Lung (tissue), 11 donors: ENCODE measurements at regions not wholly inside any gene's neighbourhood (a gene's known extent, or its start where the extent isn't known, plus 50 kb on each side); places are given as distances from the start of the nearest gene placed in this dataset.
A peak's percentile ranks its signal among the peaks of the same experiment; 100 is the strongest.
"Not testable (repeated sequence)": the region's sequence is repeated elsewhere in the genome, so short reads cannot be mapped to it uniquely, and the experiment has no call there.

Source experiments
- ATAC-seq: fragments of 200-7000 bp; cut with Tn5 transposase; one replicate; pipeline ENCODE4 v1.9.1; 2020; ENCODE audit warnings: moderate number of reproducible peaks; ENCODE audit not compliant: insufficient read depth, low FRiP score
- DNase-seq, 3 donors: peaks; one replicate each; pipeline ENCODE4 v3.0.0-alpha.2; 2013 to 2017
- H3K27ac ChIP-seq, 2 donors: one replicate each; pipeline ENCODE4 v1.5.1; 2013; ENCODE audit warnings: mild to moderate bottlenecking in 2 of 2, moderate library complexity in 2 of 2, control low read depth in 1 of 2, inconsistent platforms in 1 of 2, low read depth in 1 of 2, low read length in 1 of 2
- H3K27me3 ChIP-seq, 3 donors: one replicate each; pipeline ENCODE4 v1.5.1; 2013; ENCODE audit warnings: low read length in 2 of 3; ENCODE audit not compliant: control insufficient read depth in 3 of 3, insufficient read depth in 3 of 3
- H3K36me3 ChIP-seq, 4 donors: one replicate each; pipeline ENCODE4 v1.5.1; 2013; ENCODE audit warnings: low read length in 4 of 4, mild to moderate bottlenecking in 1 of 4, moderate library complexity in 1 of 4; ENCODE audit not compliant: control insufficient read depth in 4 of 4, insufficient read depth in 4 of 4
- H3K4me1 ChIP-seq, 5 donors: one replicate each; pipeline ENCODE4 v1.5.1; 2013; ENCODE audit warnings: low read length in 5 of 5, mild to moderate bottlenecking in 2 of 5, moderate library complexity in 1 of 5; ENCODE audit not compliant: control insufficient read depth in 5 of 5, insufficient read depth in 5 of 5
- H3K4me3 ChIP-seq: one replicate; pipeline ENCODE4 v1.5.1; 2013; ENCODE audit warnings: mild to moderate bottlenecking, control low read depth, moderate library complexity
- H3K9ac ChIP-seq, 2 donors: one replicate each; pipeline ENCODE4 v1.5.1; 2013; ENCODE audit warnings: low read length in 2 of 2, control low read depth in 1 of 2; ENCODE audit not compliant: insufficient read depth in 1 of 2
- H3K9me3 ChIP-seq, 4 donors: one replicate each; pipeline ENCODE4 v1.5.1; 2013; ENCODE audit warnings: low read length in 3 of 4, mild to moderate bottlenecking in 1 of 4, moderate library complexity in 1 of 4; ENCODE audit not compliant: control insufficient read depth in 4 of 4, insufficient read depth in 3 of 4
- whole genome bisulfite sequencing, 2 donors: extraction: QIAGEN DNeasy Blood & Tissue Kit; methylation state at CpG; one replicate each; pipeline ENCODE4 v1.1.7; 2013; 5-methylcytosine and 5-hydroxymethylcytosine counted together
- TF ChIP-seq, protein P1 (sequence below): IDR thresholded peaks from 2 replicates; pipeline ENCODE4 v1.5.1; 2012; ENCODE audit warnings: mild to moderate bottlenecking; ENCODE audit errors: control extremely low read depth, extremely low read depth
- donor health status: control.
- donor health status: control.
- donor health status: Bipolar disorder and iron deficiency.
- donor health status: healthy.
- donor health status: DM: yes; HTN: yes; CAD: no.

DNA sequence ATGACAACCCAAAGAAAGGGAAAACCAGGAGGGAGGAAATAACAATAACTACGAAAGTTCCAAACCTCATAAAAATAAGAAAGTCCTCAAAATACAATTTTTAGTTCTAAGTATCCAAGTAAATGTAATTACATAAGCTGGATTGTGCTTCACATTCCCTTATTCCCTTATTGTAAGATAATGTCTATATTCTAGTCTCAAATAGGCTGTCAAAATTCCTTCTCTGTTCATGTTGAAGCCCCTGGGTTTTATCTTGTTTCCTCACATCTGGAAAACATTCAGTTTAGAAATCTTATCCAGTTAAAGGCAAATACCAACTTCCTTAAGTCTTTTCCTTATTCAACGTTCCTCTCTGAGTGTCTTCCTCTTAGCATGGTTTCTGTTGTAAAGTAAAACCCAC is 282.3 kb downstream of the CD109 start:
- no peak for DNase-seq
- Histone ChIP-seq H3K9me3 (peaks cover 0 to 5% (median 0%) of the 10 kb centered on the region in 4 donors), H3K4me3 (no peak overlapping the region), H3K36me3 (no peaks in the 10 kb centered on the region), H3K4me1 (no peaks in the 10 kb centered on the region), H3K9ac (no peak overlapping the region), H3K27me3 (no peaks in the 10 kb centered on the region), H3K27ac (no peak overlapping the region)
- WGBS, 2 donors: 49% methylated on average over 2 of the region's 2 CpGs
- ATAC-seq: no peak
- TF ChIP-seq, protein P1, sequence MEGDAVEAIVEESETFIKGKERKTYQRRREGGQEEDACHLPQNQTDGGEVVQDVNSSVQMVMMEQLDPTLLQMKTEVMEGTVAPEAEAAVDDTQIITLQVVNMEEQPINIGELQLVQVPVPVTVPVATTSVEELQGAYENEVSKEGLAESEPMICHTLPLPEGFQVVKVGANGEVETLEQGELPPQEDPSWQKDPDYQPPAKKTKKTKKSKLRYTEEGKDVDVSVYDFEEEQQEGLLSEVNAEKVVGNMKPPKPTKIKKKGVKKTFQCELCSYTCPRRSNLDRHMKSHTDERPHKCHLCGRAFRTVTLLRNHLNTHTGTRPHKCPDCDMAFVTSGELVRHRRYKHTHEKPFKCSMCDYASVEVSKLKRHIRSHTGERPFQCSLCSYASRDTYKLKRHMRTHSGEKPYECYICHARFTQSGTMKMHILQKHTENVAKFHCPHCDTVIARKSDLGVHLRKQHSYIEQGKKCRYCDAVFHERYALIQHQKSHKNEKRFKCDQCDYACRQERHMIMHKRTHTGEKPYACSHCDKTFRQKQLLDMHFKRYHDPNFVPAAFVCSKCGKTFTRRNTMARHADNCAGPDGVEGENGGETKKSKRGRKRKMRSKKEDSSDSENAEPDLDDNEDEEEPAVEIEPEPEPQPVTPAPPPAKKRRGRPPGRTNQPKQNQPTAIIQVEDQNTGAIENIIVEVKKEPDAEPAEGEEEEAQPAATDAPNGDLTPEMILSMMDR: no peak

GRCh38 chr6:73972518-73972917 is 276.5 kb downstream of the CD109 start:
- H3K36me3 ChIP-seq, H3K4me3 ChIP-seq, ATAC-seq, H3K9ac ChIP-seq, H3K9me3 ChIP-seq, DNase-seq, H3K27ac ChIP-seq, H3K4me1 ChIP-seq, H3K27me3 ChIP-seq: not testable (repeated sequence)
- 95 to 97% methylated on average over 7 of the region's 7 CpGs for WGBS, 2 donors

GRCh38 chr6:73969971-73970970 is 274.3 kb downstream of the CD109 start:
- WGBS, 2 donors: 52 to 56% methylated on average over 7 of the region's 7 CpGs
- Histone ChIP-seq H3K4me3 (no peak overlapping the region), H3K36me3 (no peaks in the 10 kb centered on the region), H3K4me1 (no peaks in the 10 kb centered on the region), H3K9me3 (no peaks in the 10 kb centered on the region), H3K27me3 (no peaks in the 10 kb centered on the region), H3K27ac (no peak overlapping the region), H3K9ac (no peak overlapping the region)
- no peak for ATAC-seq
- TF ChIP-seq, protein P1: no peak
- DNase-seq: peak in 2 of 3 donors; percentile 46 to 54

DNA sequence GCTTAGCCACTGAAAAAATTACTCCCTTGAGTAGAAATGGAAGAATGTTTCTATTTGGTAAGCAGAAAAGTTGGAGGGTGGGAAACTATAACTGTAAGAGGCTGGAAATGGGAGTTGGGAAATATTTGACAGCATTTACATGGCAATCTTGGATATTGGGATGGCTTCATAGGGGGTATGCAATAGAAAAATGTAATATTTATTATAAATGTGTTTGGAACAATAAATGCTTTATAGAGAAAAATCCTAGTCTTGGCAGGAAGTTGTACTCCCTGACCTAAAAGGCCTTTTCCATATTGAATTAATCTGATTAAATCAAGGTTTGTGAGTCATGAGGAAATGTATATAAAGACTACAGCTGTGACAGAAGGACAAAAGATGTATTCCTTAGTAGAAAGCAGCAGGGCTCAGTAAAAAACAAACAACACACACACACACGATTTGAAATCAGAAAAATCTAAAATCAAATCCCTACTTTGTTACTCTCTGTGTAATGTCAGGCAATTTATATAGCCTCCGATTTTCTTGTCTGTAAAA is 272.3 kb downstream of the CD109 start:
- no peak overlapping the region for H3K4me3 ChIP-seq

More for the DNA sequence above, 272.3 kb downstream of the CD109 start:
- TF ChIP-seq, protein P1: no peak
- H3K4me1 ChIP-seq: no peaks in the 10 kb centered on the region
- DNase-seq (no peak), ATAC-seq (no peak)
- no peak overlapping the region for H3K27ac ChIP-seq
- H3K27me3 ChIP-seq: no peaks in the 10 kb centered on the region
- H3K36me3 ChIP-seq: no peaks in the 10 kb centered on the region
- 79 to 83% methylated on average over 2 of the region's 2 CpGs for WGBS, 2 donors
- H3K9ac ChIP-seq: no peak overlapping the region
- H3K9me3 ChIP-seq: no peaks in the 10 kb centered on the region
